DND-41 (cell line): ENCODE measurements at regions not wholly inside any gene's neighbourhood (a gene's known extent, or its start where the extent isn't known, plus 50 kb on each side); places are given as distances from the start of the nearest gene placed in this dataset.

Source experiments
- ATAC-seq: fragments of 200-7000 bp; cut with Tn5 transposase; 3 replicates; pipeline ENCODE4 v1.9.1; 2021; ENCODE audit warnings: low read depth; ENCODE audit not compliant: insufficient read depth
- DNase-seq: peaks from one replicate; pipeline ENCODE4 v3.0.0-alpha.2; 2020
- H2AFZ ChIP-seq: 2 replicates; pipeline ENCODE4 v1.6.0; 2012; ENCODE audit warnings: low read depth, low read length
- H3K27ac ChIP-seq: 2 replicates; pipeline ENCODE4 v1.5.1; 2012; ENCODE audit warnings: low read length, inconsistent platforms
- H3K27me3 ChIP-seq: fragments of 200-600 bp; sonication (generic); 2 replicates; pipeline ENCODE4 v1.6.0; 2012; ENCODE audit warnings: low read length, mild to moderate bottlenecking, inconsistent platforms; ENCODE audit not compliant: insufficient read depth, poor library complexity
- H3K36me3 ChIP-seq: 2 replicates; pipeline ENCODE4 v1.5.1; 2012; ENCODE audit warnings: low read length, inconsistent platforms; ENCODE audit not compliant: insufficient read depth
- H3K4me1 ChIP-seq: 2 replicates; pipeline ENCODE4 v1.5.1; 2012; ENCODE audit warnings: mild to moderate bottlenecking, low read length; ENCODE audit not compliant: insufficient read depth
- H3K4me2 ChIP-seq: 2 replicates; pipeline ENCODE4 v1.6.0; 2012; ENCODE audit warnings: mild to moderate bottlenecking, moderate library complexity, low read length, inconsistent platforms; ENCODE audit not compliant: insufficient read depth
- H3K4me3 ChIP-seq, 2 experiments: fragments of 200-600 bp in 1 of 2; shearing (Covaris generic) in 1 of 2; 2 replicates each; pipeline ENCODE4 v1.5.1; 2012 to 2016; ENCODE audit warnings: inconsistent platforms in 2 of 2, low read length in 2 of 2, mild to moderate bottlenecking in 2 of 2, low read depth in 1 of 2, moderate library complexity in 1 of 2
- H3K79me2 ChIP-seq: 2 replicates; pipeline ENCODE4 v1.6.0; 2012; ENCODE audit warnings: low read length, inconsistent platforms; ENCODE audit not compliant: insufficient read depth
- H3K9ac ChIP-seq: 2 replicates; pipeline ENCODE4 v1.6.0; 2012; ENCODE audit warnings: low read depth, mild to moderate bottlenecking, inconsistent platforms, low read length, moderate library complexity
- H3K9me3 ChIP-seq: 2 replicates; pipeline ENCODE4 v1.5.1; 2012; ENCODE audit warnings: low read length, moderate library complexity, mild to moderate bottlenecking, inconsistent platforms; ENCODE audit not compliant: insufficient read depth, severe bottlenecking
- H4K20me1 ChIP-seq: 2 replicates; pipeline ENCODE4 v1.6.0; 2012; ENCODE audit warnings: low read length; ENCODE audit not compliant: insufficient read depth
- CTCF ChIP-seq: IDR thresholded peaks from 2 replicates; pipeline ENCODE4 v1.5.1; 2012; ENCODE audit warnings: borderline replicate concordance, low read length, moderate library complexity, mild to moderate bottlenecking; ENCODE audit not compliant: poor library complexity, severe bottlenecking; ENCODE audit errors: extremely low read depth
- EZH2 ChIP-seq: IDR thresholded peaks from 3 replicates; pipeline ENCODE4 v1.6.1; 2012; ENCODE audit warnings: borderline replicate concordance, low read depth, mild to moderate bottlenecking, moderate library complexity, low read length, inconsistent platforms; ENCODE audit not compliant: severe bottlenecking

GRCh38 chr6:27757307-27757706 is 154.9 kb downstream of the OR2B2 start:
- TF ChIP-seq EZH2 (no peak), CTCF (peak; percentile 6)
- H3K27me3 ChIP-seq: no peaks in the 10 kb centered on the region
- ATAC-seq (peak; percentile 69), DNase-seq (peak; percentile 80)
- peak overlapping the region; percentile 80 for H2AFZ ChIP-seq
- H3K4me2 ChIP-seq: peak overlapping the region; percentile 67
- H3K9ac ChIP-seq: peak overlapping the region; percentile 87
- no peaks in the 10 kb centered on the region for H3K9me3 ChIP-seq
- peaks cover 40% of the 10 kb centered on the region for H3K4me1 ChIP-seq
- no peaks in the 10 kb centered on the region for H4K20me1 ChIP-seq
- no peaks in the 10 kb centered on the region for H3K36me3 ChIP-seq
- peak overlapping the region; percentile 65 to 72; a peak in 3 of 4 replicates for H3K4me3 ChIP-seq
- H3K27ac ChIP-seq: peak overlapping the region; percentile 86
- H3K79me2 ChIP-seq: peaks cover 13% of the 10 kb centered on the region

DNA sequence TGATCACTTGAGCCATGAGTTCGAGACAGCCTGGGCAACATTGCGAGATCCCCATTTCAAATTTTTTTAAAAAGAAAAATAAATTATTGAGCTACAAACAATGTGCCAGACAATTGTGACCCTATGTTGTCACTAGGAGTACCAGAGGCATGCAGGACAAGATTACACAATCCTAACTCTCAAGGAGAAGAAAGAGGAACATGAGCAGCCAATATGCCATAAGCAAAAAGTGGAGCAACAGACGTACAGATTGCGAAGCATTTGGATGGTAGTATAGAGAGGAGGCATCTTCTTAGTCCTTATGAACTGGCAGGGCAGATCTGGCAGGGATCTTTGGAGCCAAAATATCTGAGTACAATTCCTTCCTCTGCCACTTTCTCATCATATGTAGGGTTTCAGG is 156.4 kb downstream of the OR2B2 start:
- peaks cover 46% of the 10 kb centered on the region for H3K4me1 ChIP-seq
- H3K79me2 ChIP-seq: peaks cover 13% of the 10 kb centered on the region
- H2AFZ ChIP-seq: 0 out of 2 replicates have a peak overlapping the region, but pooled peaks have one; percentile 14
- H3K36me3 ChIP-seq: no peaks in the 10 kb centered on the region
- DNase-seq: no peak
- no peaks in the 10 kb centered on the region for H3K27me3 ChIP-seq
- no peak for ATAC-seq
- TF ChIP-seq CTCF: no peak
- no peak for TF ChIP-seq EZH2
- H4K20me1 ChIP-seq: no peaks in the 10 kb centered on the region
- H3K4me2 ChIP-seq: no peak overlapping the region
- H3K4me3 ChIP-seq: no peak overlapping the region
- H3K9me3 ChIP-seq: no peaks in the 10 kb centered on the region
- no peak overlapping the region for H3K9ac ChIP-seq
- no peak overlapping the region for H3K27ac ChIP-seq

DNA sequence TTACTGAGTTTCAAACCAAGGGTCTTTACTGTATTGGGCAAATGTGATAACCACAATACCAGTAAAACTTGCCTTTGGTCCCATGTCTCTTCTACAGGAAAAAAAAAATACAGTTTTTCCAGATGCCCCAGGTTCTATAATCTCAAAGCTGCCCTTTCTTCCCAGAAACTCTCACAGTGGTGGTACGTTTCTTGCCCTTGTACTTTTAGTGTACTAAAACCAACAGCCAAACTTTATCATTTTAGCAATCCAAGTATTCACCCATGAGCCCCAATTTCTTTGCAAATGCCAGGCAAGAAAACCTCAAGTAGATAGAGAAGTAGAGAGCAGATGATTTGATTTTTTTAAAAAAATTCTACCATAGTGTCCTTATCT is 157.8 kb downstream of the OR2B2 start:
- TF ChIP-seq EZH2 (no peak), CTCF (no peak)
- Histone ChIP-seq H3K4me2 (peak overlapping the region; percentile 77), H2AFZ (peak overlapping the region; percentile 28), H3K79me2 (peaks cover 13% of the 10 kb centered on the region), H3K9me3 (no peaks in the 10 kb centered on the region), H3K36me3 (no peaks in the 10 kb centered on the region), H3K9ac (peak overlapping the region; percentile 67), H3K27me3 (no peaks in the 10 kb centered on the region), H4K20me1 (no peaks in the 10 kb centered on the region), H3K4me1 (peaks cover 43% of the 10 kb centered on the region), H3K4me3 (peak overlapping the region in 1 of 2 experiments; percentile 74; a peak in 2 of 4 replicates), H3K27ac (peak overlapping the region; percentile 77)
- ATAC-seq (no peak), DNase-seq (no peak)
